ENCODE measurements at regions not wholly inside any gene's neighbourhood (a gene's known extent, or its start where the extent isn't known, plus 50 kb on each side); places are given as distances from the start of the nearest gene placed in this dataset.
A peak's percentile ranks its signal among the peaks of the same experiment; 100 is the strongest.
"Not testable (repeated sequence)": the region's sequence is repeated elsewhere in the genome, so short reads cannot be mapped to it uniquely, and the experiment has no call there.

DNA sequence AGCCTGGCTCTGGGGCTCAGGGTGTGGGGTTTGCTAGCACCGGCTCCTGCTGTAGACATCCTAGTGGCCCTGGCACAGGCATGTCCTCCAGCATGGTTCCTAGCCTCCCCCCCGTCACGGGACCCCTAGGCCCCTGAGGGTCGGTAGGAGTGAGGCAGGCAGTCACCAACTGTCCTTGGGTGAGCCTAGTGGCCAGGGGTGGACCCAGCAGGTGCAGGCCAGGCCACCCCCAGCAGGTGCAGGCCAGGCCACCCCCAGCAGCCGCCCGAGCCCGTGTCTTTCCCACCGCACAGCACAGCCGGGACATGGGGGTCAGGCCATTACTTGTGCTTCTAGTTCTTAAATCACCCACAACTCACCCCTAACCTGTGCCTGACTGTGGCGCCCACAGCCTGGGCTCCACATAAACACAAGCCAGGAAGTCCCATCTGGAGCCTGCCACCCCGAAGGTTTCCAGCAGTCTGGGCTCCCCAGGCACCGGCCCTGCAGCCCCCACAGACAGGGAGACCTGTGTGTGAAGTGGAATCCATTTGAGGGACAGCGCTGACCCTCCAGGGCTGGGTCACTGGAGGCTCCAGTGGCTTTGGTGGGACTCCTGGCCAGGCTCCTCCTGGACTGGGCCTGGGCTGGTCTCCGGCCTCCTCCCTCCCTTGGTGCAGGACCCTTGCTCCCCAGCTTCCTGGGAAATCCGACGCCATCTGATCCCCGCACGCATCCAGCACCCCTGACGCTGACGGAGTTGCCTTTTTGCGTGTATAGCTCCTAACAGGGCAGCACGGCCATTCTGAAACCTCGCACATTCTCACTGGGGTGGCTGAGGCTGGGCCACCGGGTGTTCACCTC is 114.1 kb upstream of the LPCAT1 start:
- 97% methylated on average over 23 of the region's 24 CpGs for WGBS (ENCODE audit: insufficient coverage)
- Histone ChIP-seq H3K79me2 (ENCODE audit: insufficient read depth, low read length) (no peaks in the 10 kb centered on the region), H3K9me3 (replicated peaks in 1 of 2; ENCODE audit: control insufficient read depth in 1 of 2, insufficient read depth in 1 of 2, low read length in 2 of 2) (no peaks in the 10 kb centered on the region), H3K27me3 (ENCODE audit: control insufficient read depth in 2 of 2, insufficient read depth in 2 of 2, low read length in 2 of 2) (peaks cover 8 to 28% of the 10 kb centered on the region in 2 donors), H3K4me2 (replicated peaks; ENCODE audit: extremely low read depth, low read length, poor library complexity, severe bottlenecking) (no peak overlapping the region), H2AFZ (ENCODE audit: insufficient read depth, low read depth, low read length, poor library complexity, severe bottlenecking) (no peak overlapping the region), H4K20me1 (ENCODE audit: insufficient read depth, low read length) (no peaks in the 10 kb centered on the region), H3K27ac (ENCODE audit: low read depth in 1 of 2, low read length in 2 of 2) (no peak overlapping the region), H3K9ac (ENCODE audit: insufficient read depth, low read length, poor library complexity, severe bottlenecking) (no peak overlapping the region), H3K4me3 (replicated peaks in 1 of 3; ENCODE audit: low read depth in 2 of 3, low read length in 3 of 3) (no peak overlapping the region), H3K36me3 (replicated peaks in 1 of 2; ENCODE audit: control insufficient read depth in 1 of 2, insufficient read depth in 2 of 2, low read length in 2 of 2) (no peaks in the 10 kb centered on the region), H3K4me1 (ENCODE audit: control insufficient read depth in 1 of 2, insufficient read depth in 2 of 2, low read length in 2 of 2) (peaks cover 5 to 6% of the 10 kb centered on the region in 2 donors)
- intact Hi-C loops (cut with micrococcal nuclease) = loop anchor here in 1 of 2 donors (10.0 kb wide), 1 partner anchor 113 kb away; the partner anchor contains the start of gene LPCAT1
- Mint-ChIP-seq H3K4me1 (peaks cover 12% of the 10 kb centered on the region), H3K27ac (peak overlapping the region in 2 of 7 donors; percentile 44 to 78), H3K4me3 (peak overlapping the region in 1 of 2 donors; percentile 35), H3K9me3 (peaks cover 0 to 12% (median 4%) of the 10 kb centered on the region in 7 donors), H3K36me3 (peaks cover 0 to 7% of the 10 kb centered on the region in 2 donors), H3K27me3 (ENCODE audit: low read depth in 3 of 3) (peaks cover 34 to 63% (median 40%) of the 10 kb centered on the region in 3 donors)
- no peak for TF ChIP-seq CTCF (IDR thresholded peaks at IDR 0.05)
- no peak for DNase-seq

- no peak for TF ChIP-seq CTCF (IDR thresholded peaks at IDR 0.05)
- no peak overlapping the region for H3K4me3 Mint-ChIP-seq
- no peaks in the 10 kb centered on the region for H4K20me1 ChIP-seq (ENCODE audit: insufficient read depth, low read length)
Observed at GRCh38 chr5:1636981-1637638, 113.3 kb upstream of the LPCAT1 start.

DNA sequence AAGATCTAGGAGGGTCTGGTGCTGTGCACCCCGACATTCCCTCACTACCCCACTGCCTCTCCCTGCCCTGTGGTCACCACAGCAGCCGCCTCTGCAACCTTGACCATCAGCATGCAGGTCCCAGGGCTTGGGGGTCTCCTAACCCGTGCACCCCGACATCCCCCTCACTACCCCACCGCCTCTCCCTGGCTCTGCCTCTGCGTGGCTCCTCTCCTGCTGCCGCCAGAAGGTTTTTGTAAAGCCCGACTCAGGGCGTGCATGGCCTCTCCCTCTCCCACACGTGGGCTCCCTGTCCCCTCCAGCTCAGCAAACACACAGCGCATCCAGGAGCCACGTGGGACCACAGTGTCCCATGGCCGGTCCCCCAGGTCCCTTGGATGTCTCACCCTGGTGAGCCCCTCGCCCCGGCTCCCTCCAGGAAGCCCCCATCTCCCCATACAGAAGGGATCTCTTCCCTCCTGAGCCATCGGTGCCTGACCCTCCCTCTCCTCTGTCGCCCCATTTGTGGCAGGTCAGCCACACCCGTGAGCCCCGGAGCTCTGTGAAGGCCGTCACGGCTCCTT is 112.5 kb upstream of the LPCAT1 start:
- H3K4me3 Mint-ChIP-seq = peak overlapping the region in 1 of 2 donors; percentile 64
- H3K9me3 Mint-ChIP-seq = peaks cover 0 to 12% (median 4%) of the 10 kb centered on the region in 7 donors
- H3K27me3 ChIP-seq (ENCODE audit: control insufficient read depth in 2 of 2, insufficient read depth in 2 of 2, low read length in 2 of 2) = peaks cover 8 to 18% of the 10 kb centered on the region in 2 donors
- not testable (repeated sequence) for H3K36me3 Mint-ChIP-seq; H3K4me3 ChIP-seq (replicated peaks in 1 of 3; ENCODE audit: low read depth in 2 of 3, low read length in 3 of 3); DNase-seq; H3K27ac ChIP-seq (ENCODE audit: low read depth in 1 of 2, low read length in 2 of 2); H4K20me1 ChIP-seq (ENCODE audit: insufficient read depth, low read length); H3K9ac ChIP-seq (ENCODE audit: insufficient read depth, low read length, poor library complexity, severe bottlenecking); H3K4me2 ChIP-seq (replicated peaks; ENCODE audit: extremely low read depth, low read length, poor library complexity, severe bottlenecking); H3K27ac Mint-ChIP-seq; H3K36me3 ChIP-seq (replicated peaks in 1 of 2; ENCODE audit: control insufficient read depth in 1 of 2, insufficient read depth in 2 of 2, low read length in 2 of 2); H3K4me1 ChIP-seq (ENCODE audit: control insufficient read depth in 1 of 2, insufficient read depth in 2 of 2, low read length in 2 of 2); H2AFZ ChIP-seq (ENCODE audit: insufficient read depth, low read depth, low read length, poor library complexity, severe bottlenecking); H3K79me2 ChIP-seq (ENCODE audit: insufficient read depth, low read length); H3K9me3 ChIP-seq (replicated peaks in 1 of 2; ENCODE audit: control insufficient read depth in 1 of 2, insufficient read depth in 1 of 2, low read length in 2 of 2)
- peaks cover 44 to 66% (median 46%) of the 10 kb centered on the region in 3 donors for H3K27me3 Mint-ChIP-seq (ENCODE audit: low read depth in 3 of 3)
- H3K4me1 Mint-ChIP-seq = peaks cover 12% of the 10 kb centered on the region
- 96% methylated on average over 14 of the region's 21 CpGs for WGBS (ENCODE audit: insufficient coverage)
- intact Hi-C loops (cut with micrococcal nuclease) = loop anchor here in 1 of 2 donors (10.0 kb wide), 1 partner anchor 111 kb away; the partner anchor contains the start of gene LPCAT1

More at GRCh38 chr5:1636981-1637638, 113.3 kb upstream of the LPCAT1 start:
- no peak overlapping the region for H3K9ac ChIP-seq (ENCODE audit: insufficient read depth, low read length, poor library complexity, severe bottlenecking)
- Mint-ChIP-seq H3K4me1 (peaks cover 13% of the 10 kb centered on the region), H3K27me3 (ENCODE audit: low read depth in 3 of 3) (peaks cover 39 to 63% (median 41%) of the 10 kb centered on the region in 3 donors), H3K36me3 (peaks cover 0 to 8% of the 10 kb centered on the region in 2 donors), H3K9me3 (peaks cover 0 to 14% (median 4%) of the 10 kb centered on the region in 7 donors), H3K27ac (no peak overlapping the region)
- H3K9me3 ChIP-seq (replicated peaks in 1 of 2; ENCODE audit: control insufficient read depth in 1 of 2, insufficient read depth in 1 of 2, low read length in 2 of 2) = no peaks in the 10 kb centered on the region
- no peak overlapping the region for H3K4me2 ChIP-seq (replicated peaks; ENCODE audit: extremely low read depth, low read length, poor library complexity, severe bottlenecking)
- H3K79me2 ChIP-seq (ENCODE audit: insufficient read depth, low read length) = no peaks in the 10 kb centered on the region
- peaks cover 8 to 20% of the 10 kb centered on the region in 2 donors for H3K27me3 ChIP-seq (ENCODE audit: control insufficient read depth in 2 of 2, insufficient read depth in 2 of 2, low read length in 2 of 2)
- H2AFZ ChIP-seq (ENCODE audit: insufficient read depth, low read depth, low read length, poor library complexity, severe bottlenecking) = no peak overlapping the region
- 90% methylated on average over 21 of the region's 24 CpGs for WGBS (ENCODE audit: insufficient coverage)
- no peak overlapping the region for H3K27ac ChIP-seq (ENCODE audit: low read depth in 1 of 2, low read length in 2 of 2)
- no peak overlapping the region for H3K4me3 ChIP-seq (replicated peaks in 1 of 3; ENCODE audit: low read depth in 2 of 3, low read length in 3 of 3)
- no peak for DNase-seq
- intact Hi-C loops (cut with micrococcal nuclease) = loop anchor here in 1 of 2 donors (10.0 kb wide), 1 partner anchor 112 kb away; the partner anchor contains the start of gene LPCAT1
- no peaks in the 10 kb centered on the region for H3K36me3 ChIP-seq (replicated peaks in 1 of 2; ENCODE audit: control insufficient read depth in 1 of 2, insufficient read depth in 2 of 2, low read length in 2 of 2)
- H3K4me1 ChIP-seq (ENCODE audit: control insufficient read depth in 1 of 2, insufficient read depth in 2 of 2, low read length in 2 of 2) = peaks cover 5 to 6% of the 10 kb centered on the region in 2 donors

Measured in CD14-positive monocyte (primary cell).